OCI-LY1 (cell line): ENCODE measurements at regions not wholly inside any gene's neighbourhood (a gene's known extent, or its start where the extent isn't known, plus 50 kb on each side); places are given as distances from the start of the nearest gene placed in this dataset.

ENCODE experiments used
- H2AFZ ChIP-seq: fragments of 200-600 bp; sonication (generic), shearing (Covaris generic); 2 replicates; pipeline ENCODE4 v1.6.0; 2014; ENCODE audit warnings: antibody characterized with exemption, mild to moderate bottlenecking, low read length
- H3F3A ChIP-seq: fragments of 200-600 bp; sonication (generic), shearing (Covaris generic); 2 replicates; pipeline ENCODE4 v1.6.0; 2014; ENCODE audit warnings: mild to moderate bottlenecking, antibody characterized with exemption, low read length, moderate library complexity; ENCODE audit not compliant: insufficient read depth
- H3K27ac ChIP-seq: fragments of 200-600 bp; sonication (generic); 2 replicates; pipeline ENCODE4 v1.5.1; 2014; ENCODE audit warnings: low read length, mixed run types, mild to moderate bottlenecking, low read depth; ENCODE audit not compliant: poor library complexity, severe bottlenecking
- H3K27me3 ChIP-seq: fragments of 200-600 bp; sonication (generic); 2 replicates; pipeline ENCODE4 v1.6.0; 2014; ENCODE audit warnings: antibody characterized with exemption, mild to moderate bottlenecking, low read length, moderate library complexity; ENCODE audit not compliant: insufficient read depth
- H3K36me3 ChIP-seq: fragments of 200-600 bp; sonication (generic); 2 replicates; pipeline ENCODE4 v1.6.1; 2014; ENCODE audit warnings: mild to moderate bottlenecking, antibody characterized with exemption, low read length, moderate library complexity, mixed read lengths; ENCODE audit not compliant: insufficient read depth
- H3K4me1 ChIP-seq: fragments of 200-600 bp; sonication (generic); 2 replicates; pipeline ENCODE4 v1.5.1; 2014; ENCODE audit warnings: mild to moderate bottlenecking, low read length, moderate library complexity; ENCODE audit not compliant: insufficient read depth, severe bottlenecking
- H3K4me2 ChIP-seq: fragments of 200-600 bp; sonication (generic), shearing (Covaris generic); 2 replicates; pipeline ENCODE4 v1.6.1; 2014; ENCODE audit warnings: low read length
- H3K4me3 ChIP-seq: fragments of 200-600 bp; sonication (generic); 2 replicates; pipeline ENCODE4 v1.5.1; 2014; ENCODE audit warnings: low read length, low read depth, mild to moderate bottlenecking, mixed read lengths; ENCODE audit not compliant: poor library complexity, severe bottlenecking
- H3K79me2 ChIP-seq: fragments of 200-600 bp; shearing (Covaris generic); 2 replicates; pipeline ENCODE4 v1.6.1; 2016; ENCODE audit warnings: mixed run types, low read length, mixed read lengths; ENCODE audit not compliant: insufficient read depth
- H3K9ac ChIP-seq: fragments of 200-600 bp; sonication (generic), shearing (Covaris generic); 2 replicates; pipeline ENCODE4 v1.6.1; 2014; ENCODE audit warnings: mild to moderate bottlenecking, low read length, mixed read lengths
- H3K9me2 ChIP-seq: fragments of 200-600 bp; sonication (generic), shearing (Covaris generic); 2 replicates; pipeline ENCODE4 v1.6.1; 2014; ENCODE audit warnings: low read depth, mild to moderate bottlenecking, low read length, mixed read lengths
- H3K9me3 ChIP-seq: fragments of 200-600 bp; shearing (Covaris generic); 2 replicates; pipeline ENCODE4 v1.6.1; 2014; ENCODE audit warnings: low read length, mixed read lengths
- H4K20me1 ChIP-seq: fragments of 200-600 bp; sonication (generic), shearing (Covaris generic); 2 replicates; pipeline ENCODE4 v1.6.0; 2016; ENCODE audit warnings: mild to moderate bottlenecking, low read length; ENCODE audit not compliant: insufficient read depth
- CTCF ChIP-seq: fragments of 200-600 bp; sonication (generic), shearing (Covaris generic); IDR thresholded peaks from 2 replicates; pipeline ENCODE4 v1.5.1; 2017; ENCODE audit warnings: mild to moderate bottlenecking, antibody characterized with exemption, low read length, moderate library complexity, mixed read lengths
- EZH2 ChIP-seq: fragments of 200-600 bp; sonication (generic), shearing (Covaris generic); IDR thresholded peaks from 2 replicates; pipeline ENCODE4 v1.8.0; 2017; ENCODE audit warnings: borderline replicate concordance, mixed run types, mild to moderate bottlenecking, antibody characterized with exemption, low read length, moderate library complexity, mixed read lengths

GRCh38 chr16:79842197-79842596 lies 241.7 kb upstream of the MAF start:
- no peak overlapping the region for H2AFZ ChIP-seq

GRCh38 chr16:79839466-79840341 lies 239.2 kb upstream of the MAF start:
- H3K4me2 ChIP-seq = no peak overlapping the region
- no peaks in the 10 kb centered on the region for H3K79me2 ChIP-seq
- H3F3A ChIP-seq = no peaks in the 10 kb centered on the region
- no peaks in the 10 kb centered on the region for H4K20me1 ChIP-seq
- H3K9me3 ChIP-seq = no peaks in the 10 kb centered on the region
- no peak for TF ChIP-seq EZH2
- no peak for TF ChIP-seq CTCF
- H3K27ac ChIP-seq = no peak overlapping the region
- H3K4me3 ChIP-seq = no peak overlapping the region
- H3K4me1 ChIP-seq = no peaks in the 10 kb centered on the region
- no peaks in the 10 kb centered on the region for H3K27me3 ChIP-seq
- no peak overlapping the region for H3K9ac ChIP-seq
- no peaks in the 10 kb centered on the region for H3K9me2 ChIP-seq
- no peak overlapping the region for H2AFZ ChIP-seq
- H3K36me3 ChIP-seq = no peaks in the 10 kb centered on the region

More at GRCh38 chr16:79842197-79842596, 241.7 kb upstream of the MAF start:
- no peak overlapping the region for H3K4me2 ChIP-seq
- H3K27ac ChIP-seq = no peak overlapping the region
- H3K9ac ChIP-seq = no peak overlapping the region
- H4K20me1 ChIP-seq = no peaks in the 10 kb centered on the region
- no peaks in the 10 kb centered on the region for H3K9me2 ChIP-seq
- H3K36me3 ChIP-seq = no peaks in the 10 kb centered on the region
- H3F3A ChIP-seq = no peaks in the 10 kb centered on the region
- H3K9me3 ChIP-seq = no peaks in the 10 kb centered on the region
- no peaks in the 10 kb centered on the region for H3K4me1 ChIP-seq
- no peaks in the 10 kb centered on the region for H3K79me2 ChIP-seq
- no peaks in the 10 kb centered on the region for H3K27me3 ChIP-seq
- no peak overlapping the region for H3K4me3 ChIP-seq
- TF ChIP-seq CTCF (no peak), EZH2 (no peak)

GRCh38 chr16:79838496-79839259 lies 238.1 kb upstream of the MAF start:
- no peaks in the 10 kb centered on the region for H3K4me1 ChIP-seq
- H3K4me2 ChIP-seq = no peak overlapping the region
- no peaks in the 10 kb centered on the region for H3K79me2 ChIP-seq
- H3K4me3 ChIP-seq = no peak overlapping the region
- no peaks in the 10 kb centered on the region for H3K9me3 ChIP-seq
- no peak overlapping the region for H2AFZ ChIP-seq
- H3K9me2 ChIP-seq = no peaks in the 10 kb centered on the region
- H3K36me3 ChIP-seq = no peaks in the 10 kb centered on the region
- H3F3A ChIP-seq = no peaks in the 10 kb centered on the region
- no peak for TF ChIP-seq EZH2
- no peak for TF ChIP-seq CTCF
- no peak overlapping the region for H3K9ac ChIP-seq
- H3K27me3 ChIP-seq = no peaks in the 10 kb centered on the region
- H3K27ac ChIP-seq = no peak overlapping the region
- H4K20me1 ChIP-seq = no peaks in the 10 kb centered on the region
